Epithelial cell of proximal tubule (primary cell): ENCODE measurements at regions not wholly inside any gene's neighbourhood (a gene's known extent, or its start where the extent isn't known, plus 50 kb on each side); places are given as distances from the start of the nearest gene placed in this dataset.
A peak's percentile ranks its signal among the peaks of the same experiment; 100 is the strongest.

Experiments
- DNase-seq: peaks from one replicate; pipeline ENCODE4 v3.0.0-alpha.2; 2011; ENCODE audit warnings: low read depth
- H3K4me3 ChIP-seq: 2 replicates; pipeline ENCODE4 v1.5.1; 2011; ENCODE audit warnings: low read depth, mild to moderate bottlenecking, low read length
- CTCF ChIP-seq: conservative IDR thresholded peaks from 2 replicates; pipeline ENCODE4 v1.5.1; 2012; ENCODE audit warnings: low read depth, mild to moderate bottlenecking, low read length

- H3K4me3 ChIP-seq = no peak overlapping the region
- TF ChIP-seq CTCF = no peak
- no peak for DNase-seq
Observed at GRCh38 chr13:34411894-34412293, 530.2 kb upstream of the NBEA start.

GRCh38 chr13:34412295-34412694, 529.8 kb upstream of the NBEA start:
- no peak for TF ChIP-seq CTCF
- no peak for DNase-seq
- no peak overlapping the region for H3K4me3 ChIP-seq

- no peak for DNase-seq
- no peak for TF ChIP-seq CTCF
- H3K4me3 ChIP-seq = no peak overlapping the region
Observed at GRCh38 chr13:34412817-34413375, 529.2 kb upstream of the NBEA start.

- no peak for DNase-seq
Observed at GRCh38 chr13:34413538-34414210, 528.4 kb upstream of the NBEA start.

GRCh38 chr13:34414616-34415015, 527.5 kb upstream of the NBEA start:
- TF ChIP-seq CTCF = no peak
- H3K4me3 ChIP-seq = no peak overlapping the region
- DNase-seq = no peak

More at GRCh38 chr13:34413538-34414210, 528.4 kb upstream of the NBEA start:
- H3K4me3 ChIP-seq = no peak overlapping the region
- TF ChIP-seq CTCF = no peak

GRCh38 chr13:34416971-34417380, 525.1 kb upstream of the NBEA start:
- TF ChIP-seq CTCF = no peak
- DNase-seq = peak; percentile 40
- H3K4me3 ChIP-seq = no peak overlapping the region

GRCh38 chr13:34417896-34418295, 524.2 kb upstream of the NBEA start:
- no peak for DNase-seq
- TF ChIP-seq CTCF = no peak
- no peak overlapping the region for H3K4me3 ChIP-seq
